C4-2B (cell line): ENCODE measurements at regions not wholly inside any gene's neighbourhood (a gene's known extent, or its start where the extent isn't known, plus 50 kb on each side); places are given as distances from the start of the nearest gene placed in this dataset.

Source experiments
- H3K27ac ChIP-seq: fragments of 450-650 bp; 2 replicates; pipeline ENCODE4 v1.5.1; 2017
- ZFX ChIP-seq: fragments of 450-650 bp; IDR thresholded peaks from 2 replicates; pipeline ENCODE4 v1.6.1; 2017
- TF ChIP-seq, protein P1 (sequence below): fragments of 450-650 bp; conservative IDR thresholded peaks from 2 replicates; pipeline ENCODE4 v1.5.1; 2017; ENCODE audit warnings: mild to moderate bottlenecking

DNA sequence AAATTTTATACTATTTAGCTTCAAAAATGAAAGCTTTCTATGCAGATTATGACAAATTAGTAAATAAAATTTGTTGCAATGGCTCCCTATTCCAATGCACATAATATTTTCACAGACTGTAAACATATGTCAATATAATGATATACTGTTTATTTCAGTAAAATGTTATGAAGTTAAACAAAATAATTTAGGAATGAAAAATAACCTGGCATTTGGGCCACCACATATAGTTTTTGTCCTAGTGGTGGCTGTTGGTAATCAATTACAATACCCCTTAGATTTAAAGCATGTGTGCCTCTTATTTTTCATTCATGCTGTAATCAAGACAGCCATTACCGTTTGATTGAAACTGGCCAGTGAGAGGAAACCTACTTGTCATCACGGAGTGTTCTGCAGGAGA lies 928.5 kb upstream of the KCND2 start:
- H3K27ac ChIP-seq, result no peak overlapping the region
- TF ChIP-seq, protein P1, sequence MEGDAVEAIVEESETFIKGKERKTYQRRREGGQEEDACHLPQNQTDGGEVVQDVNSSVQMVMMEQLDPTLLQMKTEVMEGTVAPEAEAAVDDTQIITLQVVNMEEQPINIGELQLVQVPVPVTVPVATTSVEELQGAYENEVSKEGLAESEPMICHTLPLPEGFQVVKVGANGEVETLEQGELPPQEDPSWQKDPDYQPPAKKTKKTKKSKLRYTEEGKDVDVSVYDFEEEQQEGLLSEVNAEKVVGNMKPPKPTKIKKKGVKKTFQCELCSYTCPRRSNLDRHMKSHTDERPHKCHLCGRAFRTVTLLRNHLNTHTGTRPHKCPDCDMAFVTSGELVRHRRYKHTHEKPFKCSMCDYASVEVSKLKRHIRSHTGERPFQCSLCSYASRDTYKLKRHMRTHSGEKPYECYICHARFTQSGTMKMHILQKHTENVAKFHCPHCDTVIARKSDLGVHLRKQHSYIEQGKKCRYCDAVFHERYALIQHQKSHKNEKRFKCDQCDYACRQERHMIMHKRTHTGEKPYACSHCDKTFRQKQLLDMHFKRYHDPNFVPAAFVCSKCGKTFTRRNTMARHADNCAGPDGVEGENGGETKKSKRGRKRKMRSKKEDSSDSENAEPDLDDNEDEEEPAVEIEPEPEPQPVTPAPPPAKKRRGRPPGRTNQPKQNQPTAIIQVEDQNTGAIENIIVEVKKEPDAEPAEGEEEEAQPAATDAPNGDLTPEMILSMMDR, result no peak
- no peak for TF ChIP-seq ZFX

DNA sequence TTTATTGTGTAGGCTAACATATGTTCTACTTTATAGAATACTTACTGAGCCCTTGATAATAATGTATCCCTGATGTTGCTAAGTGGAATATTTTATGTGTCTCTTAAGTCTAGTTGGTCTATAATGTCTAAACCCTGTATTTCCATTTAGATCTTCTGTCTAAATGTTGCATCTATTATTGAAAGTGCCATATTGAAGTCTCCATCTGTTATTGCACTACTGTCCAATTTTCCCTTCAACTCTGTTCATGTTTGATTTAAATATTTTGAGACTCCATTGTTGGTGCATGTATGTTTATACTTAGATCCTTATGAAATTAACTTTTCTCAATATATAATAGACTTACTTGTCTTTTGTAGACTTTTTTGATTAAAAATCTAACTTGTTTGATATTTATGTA lies 924.5 kb upstream of the KCND2 start:
- H3K27ac ChIP-seq, result no peak overlapping the region
- TF ChIP-seq ZFX, result no peak
- TF ChIP-seq, protein P1, result no peak

DNA sequence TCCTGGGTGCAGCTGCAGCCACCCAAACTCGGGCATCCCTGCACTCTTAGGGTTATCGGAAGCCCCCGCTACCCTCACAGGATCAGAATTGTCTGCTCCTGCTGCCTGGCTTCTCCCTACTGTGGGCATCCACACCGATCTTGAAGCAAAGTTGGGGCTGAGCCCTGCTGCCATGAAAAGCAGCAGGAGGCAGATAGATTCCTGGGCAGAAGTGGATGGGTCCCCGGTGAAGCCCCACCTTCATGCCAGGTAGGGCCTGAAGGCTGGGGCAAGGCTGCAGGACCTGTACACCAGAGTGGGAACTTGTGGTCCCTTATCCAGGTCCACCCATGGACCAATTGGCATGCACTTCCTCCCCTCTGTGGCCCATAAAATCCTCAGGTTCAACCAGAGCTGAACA lies 922.6 kb upstream of the KCND2 start:
- no peak overlapping the region for H3K27ac ChIP-seq
- no peak for TF ChIP-seq ZFX
- TF ChIP-seq, protein P1, result no peak

DNA sequence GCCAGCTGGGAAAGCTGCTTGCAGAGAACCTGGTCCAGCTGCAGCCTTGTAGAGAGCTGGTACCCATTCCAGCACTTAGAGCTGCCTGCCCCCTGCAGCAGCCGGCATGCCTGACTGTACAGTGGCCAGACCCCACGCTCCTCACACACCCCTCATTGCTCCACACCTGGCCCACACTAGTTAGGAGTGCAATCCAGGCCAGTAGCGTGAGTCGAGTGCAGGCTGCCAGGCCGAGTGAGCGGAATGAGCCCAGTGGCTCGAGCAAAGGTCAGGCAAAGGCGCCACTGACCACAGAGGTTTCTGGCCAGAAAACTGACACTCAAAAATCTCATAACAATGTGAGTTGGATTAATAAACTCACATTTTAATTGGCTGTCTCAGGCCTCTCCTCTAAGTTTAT lies 921.7 kb upstream of the KCND2 start:
- no peak overlapping the region for H3K27ac ChIP-seq
- TF ChIP-seq, protein P1, result no peak
- no peak for TF ChIP-seq ZFX

DNA sequence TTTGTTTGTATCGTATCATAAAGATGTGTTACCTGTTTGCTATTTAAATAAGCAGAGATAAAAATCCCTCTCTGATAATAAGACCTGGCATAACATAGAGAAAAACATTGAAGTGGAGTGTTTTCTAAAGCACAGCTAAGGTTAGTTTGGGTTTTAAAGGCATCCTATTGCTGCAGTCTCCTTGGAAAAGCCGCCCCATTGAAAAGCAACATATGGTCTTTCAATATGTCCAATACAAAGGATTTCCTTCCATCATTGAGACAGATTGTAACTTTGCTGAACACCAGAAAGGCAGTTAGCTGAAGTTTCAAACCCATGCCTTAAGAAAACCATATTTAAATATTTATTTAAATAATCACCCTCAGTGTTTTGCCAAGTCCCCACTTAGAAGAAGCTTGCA lies 898.5 kb upstream of the KCND2 start:
- TF ChIP-seq, protein P1, result no peak
- no peak for TF ChIP-seq ZFX
- no peak overlapping the region for H3K27ac ChIP-seq

DNA sequence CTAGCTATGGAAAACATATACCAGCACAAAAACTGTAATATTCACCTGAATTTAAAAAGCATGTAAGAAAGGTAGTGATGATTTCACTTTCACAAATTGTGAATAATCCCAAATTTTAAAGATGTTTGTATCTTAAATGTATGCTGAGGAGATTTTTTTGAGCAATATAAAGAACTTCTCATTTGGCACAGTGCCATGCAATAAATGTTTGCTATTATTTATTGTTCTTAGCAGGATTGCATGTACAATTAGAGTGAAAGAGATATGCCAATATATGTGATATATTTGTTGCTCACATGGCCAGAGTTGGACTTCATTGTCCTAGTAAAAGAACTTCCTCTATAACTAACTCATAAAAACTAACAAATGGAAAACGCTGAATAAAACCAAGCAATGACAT lies 895.1 kb upstream of the KCND2 start:
- no peak overlapping the region for H3K27ac ChIP-seq
- TF ChIP-seq, protein P1, result no peak
- no peak for TF ChIP-seq ZFX

DNA sequence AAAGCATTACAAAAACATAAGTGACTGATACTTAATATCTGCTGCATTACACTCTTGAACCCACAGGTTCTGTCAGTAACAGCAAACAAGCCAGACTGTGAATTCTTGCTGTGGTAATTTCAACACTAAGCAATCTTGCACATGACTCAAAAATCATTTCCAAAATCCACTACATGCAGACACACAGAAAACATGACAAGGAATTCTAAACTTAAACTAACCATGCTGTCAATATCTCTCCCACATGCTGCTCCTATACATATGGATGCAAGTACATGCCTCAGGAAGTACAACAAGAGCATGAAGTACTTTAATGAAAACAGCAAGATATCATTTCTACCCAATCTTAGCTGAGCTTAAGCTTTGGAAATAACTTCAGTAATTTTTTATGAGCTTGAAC lies 890.2 kb upstream of the KCND2 start:
- TF ChIP-seq, protein P1, result no peak
- no peak for TF ChIP-seq ZFX

More for the DNA sequence above, 890.2 kb upstream of the KCND2 start:
- no peak overlapping the region for H3K27ac ChIP-seq
